Activated CD8-positive, alpha-beta memory T cell treated with anti-CD3 and anti-CD28 coated beads for 36 hours (primary cell): ENCODE measurements at regions not wholly inside any gene's neighbourhood (a gene's known extent, or its start where the extent isn't known, plus 50 kb on each side); places are given as distances from the start of the nearest gene placed in this dataset.
"Not testable (repeated sequence)": the region's sequence is repeated elsewhere in the genome, so short reads cannot be mapped to it uniquely, and the experiment has no call there.

Experiments
- CTCF ChIA-PET: fragments of 350-600 bp; sonication (Branson Sonifier 250); formaldehyde crosslinking; loops from one replicate; lab custom pipeline; 2021; ENCODE audit warnings: antibody characterized with exemption; lab: Charles Lee
- POLR2A ChIA-PET: fragments of 350-600 bp; sonication (Branson Sonifier 250); formaldehyde crosslinking; loops from one replicate; lab custom pipeline; 2021; ENCODE audit warnings: antibody characterized with exemption; lab: Charles Lee

DNA sequence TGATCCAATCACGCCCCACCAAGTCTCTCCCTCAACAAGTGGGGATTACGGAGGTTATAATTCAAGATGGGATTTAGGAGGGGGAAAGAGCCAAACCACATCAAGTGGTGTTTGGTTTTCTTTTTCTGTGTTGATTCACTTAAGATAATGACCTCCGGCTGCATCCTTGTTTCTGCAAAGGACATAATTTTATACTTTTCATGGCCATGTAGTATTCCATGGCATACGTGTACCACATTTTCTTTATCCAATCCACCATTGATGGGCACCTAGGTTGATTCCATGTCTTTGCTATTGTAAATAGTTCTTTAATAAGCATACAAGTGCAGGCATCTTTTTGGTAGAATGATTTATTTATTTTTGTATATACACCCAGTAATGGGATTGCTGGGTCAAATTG lies 162.5 kb upstream of the JUN start:
- CTCF ChIA-PET = no interaction called here
- POLR2A ChIA-PET = no interaction called here

DNA sequence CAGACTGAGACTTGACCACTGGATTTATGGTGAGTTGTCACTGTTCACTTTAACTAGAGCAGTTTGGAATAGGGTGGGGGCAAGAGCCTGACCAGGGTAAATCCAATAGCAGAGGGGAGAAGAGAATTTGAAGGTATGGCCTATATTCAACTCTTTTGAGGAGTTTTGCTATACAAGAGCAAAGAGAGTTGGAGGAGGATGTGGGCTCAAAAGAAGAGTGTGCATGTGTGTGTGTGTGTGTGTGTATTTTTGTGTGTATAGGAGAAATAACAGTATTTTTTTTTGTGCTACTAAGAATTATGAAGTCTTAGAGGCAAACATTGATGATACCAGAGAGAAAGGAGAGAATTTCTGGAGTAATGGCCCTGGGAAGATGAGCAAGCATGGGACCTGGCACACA lies 164.8 kb upstream of the JUN start:
- ChIA-PET POLR2A (no interaction called here), CTCF (no interaction called here)

DNA sequence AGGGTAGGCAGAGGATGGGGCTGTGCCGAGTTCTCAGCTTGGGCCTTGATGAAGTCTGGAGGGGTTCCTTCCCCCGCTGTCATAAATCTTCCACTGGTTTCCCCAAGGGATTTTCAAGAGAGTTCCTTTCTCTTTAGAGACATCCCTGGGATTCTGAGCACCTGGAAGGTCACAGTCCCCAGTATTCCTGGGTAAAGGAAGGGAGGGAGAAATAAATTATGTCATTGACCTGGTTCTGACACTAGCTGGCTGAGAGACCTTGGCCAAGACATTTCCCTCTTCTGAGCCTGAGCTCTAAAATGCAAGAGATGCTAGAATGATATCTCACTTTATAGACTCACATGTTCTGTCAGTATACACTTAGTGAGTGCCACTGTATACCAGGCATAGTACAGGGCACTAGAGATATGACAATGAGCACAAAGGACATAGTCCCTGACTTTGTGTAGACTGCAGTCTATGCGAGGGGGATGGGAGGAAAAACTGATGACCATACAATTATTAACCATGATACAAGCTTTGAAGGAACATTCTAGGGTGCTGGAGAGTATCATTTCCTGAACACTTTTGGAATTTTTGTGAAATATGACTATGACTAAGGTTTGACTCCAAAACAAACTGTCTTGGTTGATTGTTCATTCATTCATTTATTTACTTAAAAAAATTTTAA lies 165.8 kb upstream of the JUN start:
- CTCF ChIA-PET = no interaction called here

GRCh38 chr1:58950897-58951296 lies 167.1 kb upstream of the JUN start:
- POLR2A ChIA-PET = no interaction called here
- CTCF ChIA-PET = no interaction called here

More for the DNA sequence above, 165.8 kb upstream of the JUN start:
- POLR2A ChIA-PET = interaction anchor here (0.6 kb wide), 1 partner anchor 9 kb away, joined by 3 read pairs; no protein-coding TSS in a partner anchor

GRCh38 chr1:58953951-58954350 lies 170.1 kb upstream of the JUN start:
- POLR2A ChIA-PET, CTCF ChIA-PET: not testable (repeated sequence)

- POLR2A ChIA-PET, CTCF ChIA-PET: not testable (repeated sequence)
These were observed 179.4 kb upstream of the JUN start for GRCh38 chr1:58963287-58963686.

- POLR2A ChIA-PET = no interaction called here
- CTCF ChIA-PET = no interaction called here
These were observed 180.6 kb upstream of the JUN start for GRCh38 chr1:58964428-58964827.

DNA sequence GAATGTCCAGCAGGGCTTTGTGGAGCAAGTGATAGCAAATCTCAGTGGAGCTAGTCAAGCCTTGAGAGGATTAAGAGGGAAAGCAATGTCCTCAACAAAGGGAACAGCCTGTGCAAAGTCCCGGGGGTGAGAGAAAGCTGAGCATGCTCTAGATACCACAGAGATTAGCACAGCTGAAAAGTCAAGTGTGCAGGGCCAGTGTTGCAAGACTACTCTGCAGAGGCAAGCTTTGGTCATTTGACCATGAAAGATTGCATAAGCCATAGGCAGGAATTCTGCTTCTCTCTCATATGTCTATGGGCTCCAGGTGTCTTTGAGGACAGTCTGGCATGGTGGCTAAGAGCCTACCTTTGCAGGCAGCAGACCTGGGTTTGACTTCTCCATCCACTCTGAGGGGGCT lies 181.0 kb upstream of the JUN start:
- ChIA-PET POLR2A (no interaction called here), CTCF (no interaction called here)

DNA sequence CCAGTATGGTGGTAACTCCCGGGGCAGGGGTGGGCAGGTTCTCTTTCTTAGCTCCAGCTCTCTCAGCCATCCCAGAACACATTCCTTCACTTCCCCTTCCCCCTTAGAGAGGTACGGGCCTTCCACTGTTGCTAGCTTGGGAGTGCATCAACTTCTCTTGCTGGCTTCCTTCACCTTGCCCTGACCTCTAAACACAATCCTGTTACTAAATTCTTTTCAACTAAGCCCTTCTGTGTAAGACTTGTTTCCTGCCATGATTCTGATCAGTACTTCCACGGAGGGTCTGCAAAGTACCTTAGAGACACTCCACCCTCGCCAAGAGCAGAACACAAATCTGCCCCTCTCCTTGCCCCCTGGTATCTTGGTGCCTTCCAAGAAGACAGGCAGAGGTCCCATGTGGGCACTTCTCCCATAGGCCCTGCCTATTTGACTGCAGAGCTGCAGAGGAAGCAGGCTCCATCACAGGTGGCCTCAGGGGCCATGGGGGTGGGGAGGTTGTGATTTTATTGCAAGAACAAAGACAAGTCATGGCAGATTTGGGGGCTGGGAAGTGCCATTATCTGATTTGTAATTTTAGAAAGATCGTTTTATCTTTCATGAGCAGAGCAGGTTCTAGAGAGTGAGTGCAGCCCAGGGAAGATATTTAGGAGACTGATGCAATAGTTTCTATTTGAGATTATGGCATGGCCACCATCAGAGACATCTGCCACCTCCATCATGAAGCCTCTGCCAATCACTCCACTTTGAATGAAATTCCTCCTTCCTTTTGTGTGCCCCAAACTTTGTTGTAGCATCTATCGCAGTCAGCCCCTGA lies 182.5 kb upstream of the JUN start:
- POLR2A ChIA-PET = no interaction called here
- CTCF ChIA-PET = no interaction called here

DNA sequence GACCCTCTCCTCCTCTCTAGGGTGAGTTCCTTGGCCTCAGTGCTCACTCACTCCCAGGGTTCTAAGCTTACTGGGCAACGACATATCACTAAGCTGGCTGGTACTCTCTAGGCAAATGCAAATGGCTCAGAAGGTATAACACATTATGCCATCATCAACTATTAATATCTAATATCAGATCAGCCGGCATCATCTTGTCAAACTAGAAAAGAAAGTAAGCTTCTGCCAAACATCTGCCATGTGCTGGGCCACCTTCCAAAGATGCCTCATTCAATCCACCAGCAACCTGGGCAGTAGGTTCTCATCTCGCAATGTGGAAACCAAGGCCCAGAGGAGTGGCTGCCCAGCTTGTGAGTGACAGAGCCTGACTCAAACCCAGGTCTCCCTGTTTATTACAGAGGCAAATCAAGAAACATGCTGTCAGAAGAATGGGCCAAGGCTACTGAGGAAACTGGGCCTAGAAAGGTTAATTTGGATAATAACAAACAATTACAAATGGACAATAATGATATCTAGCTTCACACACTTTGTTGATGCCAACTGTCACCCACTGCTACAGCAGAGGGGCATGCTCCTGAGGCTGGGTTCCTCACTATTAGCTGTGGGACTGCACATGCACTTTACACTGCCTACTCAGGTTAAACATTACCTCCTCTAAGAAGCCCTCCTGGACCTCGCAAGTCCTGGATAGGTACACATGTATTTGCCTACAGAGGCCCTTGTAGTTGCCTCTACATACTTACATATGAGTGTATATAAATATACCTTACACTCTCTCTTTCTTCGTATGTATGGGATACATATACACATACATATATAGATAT lies 183.3 kb upstream of the JUN start:
- ChIA-PET POLR2A (interaction anchor here (0.5 kb wide), 1 partner anchor 188 kb away, joined by 4 read pairs; no protein-coding TSS in a partner anchor), CTCF (no interaction called here)

GRCh38 chr1:58968360-58968952 lies 184.6 kb upstream of the JUN start:
- POLR2A ChIA-PET = interaction anchor here (0.6 kb wide), 2 partner anchors 18 to 183 kb away, joined by 3 to 5 read pairs; no protein-coding TSS in a partner anchor
- CTCF ChIA-PET = no interaction called here

DNA sequence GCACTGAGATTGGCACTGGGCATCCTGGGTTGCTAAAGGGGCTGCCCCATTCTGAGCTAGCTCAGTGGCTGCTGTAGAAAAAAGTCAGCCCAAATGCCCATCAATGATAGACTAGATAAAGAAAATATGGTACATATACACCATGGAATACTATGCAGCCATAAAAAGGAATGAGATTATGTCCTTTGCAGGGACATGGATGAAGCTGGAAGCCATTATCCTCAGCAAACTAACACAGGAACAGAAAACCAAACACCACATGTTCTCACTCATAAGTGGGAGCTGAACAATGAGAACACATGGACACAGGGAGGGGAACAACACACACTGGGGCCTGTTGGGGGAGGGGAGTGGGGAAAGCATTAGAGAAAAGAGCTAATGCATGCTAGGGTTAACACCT lies 185.3 kb upstream of the JUN start:
- CTCF ChIA-PET = not testable (repeated sequence)
- POLR2A ChIA-PET = interaction anchor here (0.6 kb wide), 2 partner anchors 17 to 184 kb away, joined by 3 to 5 read pairs; no protein-coding TSS in a partner anchor

- CTCF ChIA-PET = no interaction called here
- POLR2A ChIA-PET = no interaction called here
These were observed 187.8 kb upstream of the JUN start for GRCh38 chr1:58971629-58972140.

DNA sequence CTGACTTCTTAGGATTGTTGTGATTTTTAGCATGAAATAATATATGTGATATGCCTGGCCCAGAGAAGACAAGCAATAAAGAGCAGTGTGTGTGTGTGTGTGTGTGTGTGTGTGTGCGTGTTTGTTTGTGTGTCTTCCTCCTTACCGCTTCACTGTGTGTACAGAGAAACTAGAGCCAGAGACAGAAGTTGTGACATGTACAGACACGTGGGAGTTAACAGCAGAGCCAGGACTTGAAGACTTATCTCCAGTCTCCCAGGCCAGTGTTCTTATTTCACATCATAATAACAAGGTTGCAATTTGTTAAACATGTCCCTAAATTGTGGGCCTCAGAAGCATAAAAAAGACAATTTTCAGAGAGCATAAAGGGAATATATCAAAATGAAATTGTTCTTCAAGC lies 192.0 kb upstream of the JUN start:
- ChIA-PET POLR2A (no interaction called here), CTCF (no interaction called here)

GRCh38 chr1:58976294-58976693 lies 192.4 kb upstream of the JUN start:
- CTCF ChIA-PET = no interaction called here
- POLR2A ChIA-PET = no interaction called here

DNA sequence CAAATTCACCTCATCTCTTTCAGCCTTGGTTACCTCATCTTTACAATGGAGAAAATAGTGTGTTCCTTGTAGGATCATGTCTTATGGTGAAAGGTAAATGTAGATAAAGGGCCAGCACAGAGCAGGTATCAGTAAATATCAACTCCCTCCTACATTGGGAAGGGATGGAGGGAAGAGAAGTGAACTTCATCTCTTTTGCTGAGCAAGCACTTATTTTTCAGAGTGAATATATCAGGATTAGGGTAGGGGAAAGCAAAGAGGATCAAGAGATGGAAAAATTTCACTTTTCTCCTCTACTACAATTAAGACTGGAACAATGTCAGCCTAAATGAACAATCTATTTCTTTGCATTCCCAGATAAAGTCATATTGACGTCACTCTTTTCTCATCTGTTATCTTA lies 193.8 kb upstream of the JUN start:
- ChIA-PET POLR2A (no interaction called here), CTCF (no interaction called here)

- ChIA-PET CTCF (no interaction called here), POLR2A (no interaction called here)
These were observed 194.2 kb upstream of the JUN start for GRCh38 chr1:58978096-58978495.

DNA sequence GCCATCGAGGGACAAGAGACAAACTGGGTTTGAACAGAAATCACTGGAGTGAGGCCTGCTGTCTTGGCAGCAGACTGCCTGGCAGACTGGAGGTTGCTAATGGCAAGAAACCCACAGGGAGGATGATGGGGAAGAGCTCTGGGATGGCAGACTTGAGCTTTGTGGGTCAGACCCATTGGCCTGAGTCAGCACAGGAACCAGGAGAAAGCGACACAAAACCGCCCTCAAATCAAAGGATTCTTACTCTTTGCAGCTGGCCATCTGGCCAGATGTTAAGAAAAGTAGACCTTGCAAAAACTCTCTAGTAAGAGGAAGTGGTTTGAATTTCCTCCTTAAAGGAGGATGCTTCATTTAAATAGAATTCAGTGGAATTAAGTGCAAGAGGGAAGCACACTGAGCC lies 195.2 kb upstream of the JUN start:
- CTCF ChIA-PET = no interaction called here
- POLR2A ChIA-PET = no interaction called here

GRCh38 chr1:58979677-58980076 lies 195.8 kb upstream of the JUN start:
- ChIA-PET POLR2A (no interaction called here), CTCF (interaction anchor here (0.8 kb wide), 1 partner anchor 17 kb away, joined by 5 read pairs; no protein-coding TSS in a partner anchor)
